ENCODE measurements at regions not wholly inside any gene's neighbourhood (a gene's known extent, or its start where the extent isn't known, plus 50 kb on each side); places are given as distances from the start of the nearest gene placed in this dataset.

DNA sequence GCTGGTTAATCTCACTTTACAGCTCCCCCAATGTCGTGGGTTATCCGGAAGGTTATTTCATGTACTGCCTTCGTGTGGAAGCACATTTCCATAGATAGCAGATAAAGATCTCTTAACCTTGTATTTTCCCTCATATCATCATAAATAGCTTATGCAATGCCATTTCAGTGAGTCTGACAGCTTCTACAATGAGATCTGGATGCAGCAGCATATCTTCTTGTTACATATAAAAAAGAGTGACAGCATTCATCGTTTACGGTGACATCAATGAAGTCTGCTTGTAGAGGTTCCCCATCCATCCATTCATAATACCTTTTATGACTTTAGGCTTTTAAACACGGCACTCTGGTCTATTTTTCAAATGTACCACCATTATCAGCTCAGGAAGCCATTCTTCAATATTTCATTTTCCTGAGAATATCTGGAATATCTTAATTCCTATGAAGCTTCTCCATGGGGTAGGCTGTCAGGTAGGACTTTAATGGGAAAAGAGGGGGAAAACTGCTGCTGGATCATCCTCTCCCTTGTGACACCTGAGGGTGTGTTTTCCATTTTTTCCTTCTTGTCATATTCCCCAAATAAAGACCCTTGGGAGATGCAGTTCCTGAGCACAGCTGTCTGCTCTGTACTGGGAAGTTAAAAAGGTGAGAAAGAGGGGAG, 51.9 kb upstream of the CTBP2 start:
- TF ChIP-seq, protein P1, sequence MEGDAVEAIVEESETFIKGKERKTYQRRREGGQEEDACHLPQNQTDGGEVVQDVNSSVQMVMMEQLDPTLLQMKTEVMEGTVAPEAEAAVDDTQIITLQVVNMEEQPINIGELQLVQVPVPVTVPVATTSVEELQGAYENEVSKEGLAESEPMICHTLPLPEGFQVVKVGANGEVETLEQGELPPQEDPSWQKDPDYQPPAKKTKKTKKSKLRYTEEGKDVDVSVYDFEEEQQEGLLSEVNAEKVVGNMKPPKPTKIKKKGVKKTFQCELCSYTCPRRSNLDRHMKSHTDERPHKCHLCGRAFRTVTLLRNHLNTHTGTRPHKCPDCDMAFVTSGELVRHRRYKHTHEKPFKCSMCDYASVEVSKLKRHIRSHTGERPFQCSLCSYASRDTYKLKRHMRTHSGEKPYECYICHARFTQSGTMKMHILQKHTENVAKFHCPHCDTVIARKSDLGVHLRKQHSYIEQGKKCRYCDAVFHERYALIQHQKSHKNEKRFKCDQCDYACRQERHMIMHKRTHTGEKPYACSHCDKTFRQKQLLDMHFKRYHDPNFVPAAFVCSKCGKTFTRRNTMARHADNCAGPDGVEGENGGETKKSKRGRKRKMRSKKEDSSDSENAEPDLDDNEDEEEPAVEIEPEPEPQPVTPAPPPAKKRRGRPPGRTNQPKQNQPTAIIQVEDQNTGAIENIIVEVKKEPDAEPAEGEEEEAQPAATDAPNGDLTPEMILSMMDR (IDR thresholded peaks at IDR 0.05; ENCODE audit: low read depth, low read length): no peak
- DNase-seq (ENCODE audit: low read depth in 2 of 2): no peak
- H3K4me3 ChIP-seq (replicated peaks in 1 of 2; ENCODE audit: low read depth in 2 of 2, low read length in 2 of 2): no peak overlapping the region

Measured in cardiac fibroblast (primary cell).